ENCODE measurements at regions not wholly inside any gene's neighbourhood (a gene's known extent, or its start where the extent isn't known, plus 50 kb on each side); places are given as distances from the start of the nearest gene placed in this dataset.

- no peak for DNase-seq (ENCODE audit: low read depth, low spot score)
- Mint-ChIP-seq H3K27ac (ENCODE audit: unreplicated experiment) (no peak overlapping the region), H3K9me3 (peaks cover 13% of the 10 kb centered on the region), H3K36me3 (ENCODE audit: low read depth) (no peaks in the 10 kb centered on the region), H3K4me3 (no peak overlapping the region), H3K4me1 (no peaks in the 10 kb centered on the region), H3K27me3 (ENCODE audit: low read depth) (no peaks in the 10 kb centered on the region)
- no peak for TF ChIP-seq CTCF (conservative IDR thresholded peaks at IDR 0.05)
These were observed 64.6 kb upstream of the CREB5 start for GRCh38 chr7:28347475-28348318.

- peaks cover 10% of the 10 kb centered on the region for H3K9me3 Mint-ChIP-seq
- no peak overlapping the region for H3K4me3 Mint-ChIP-seq
- DNase-seq (ENCODE audit: low read depth, low spot score) = no peak
- no peaks in the 10 kb centered on the region for H3K4me1 Mint-ChIP-seq
- no peak for TF ChIP-seq CTCF (conservative IDR thresholded peaks at IDR 0.05)
- no peak overlapping the region for H3K27ac Mint-ChIP-seq (ENCODE audit: unreplicated experiment)
- H3K36me3 Mint-ChIP-seq (ENCODE audit: low read depth) = no peaks in the 10 kb centered on the region
- no peaks in the 10 kb centered on the region for H3K27me3 Mint-ChIP-seq (ENCODE audit: low read depth)
These were observed 63.7 kb upstream of the CREB5 start for GRCh38 chr7:28348636-28349035.

GRCh38 chr7:28349637-28350036 is 62.7 kb upstream of the CREB5 start:
- no peak overlapping the region for H3K4me3 Mint-ChIP-seq

GRCh38 chr7:28350662-28351061 is 61.7 kb upstream of the CREB5 start:
- no peak overlapping the region for H3K4me3 Mint-ChIP-seq
- no peaks in the 10 kb centered on the region for H3K36me3 Mint-ChIP-seq (ENCODE audit: low read depth)
- no peak for DNase-seq (ENCODE audit: low read depth, low spot score)
- no peak for TF ChIP-seq CTCF (conservative IDR thresholded peaks at IDR 0.05)
- H3K27me3 Mint-ChIP-seq (ENCODE audit: low read depth) = no peaks in the 10 kb centered on the region
- no peaks in the 10 kb centered on the region for H3K4me1 Mint-ChIP-seq
- H3K9me3 Mint-ChIP-seq = no peaks in the 10 kb centered on the region
- H3K27ac Mint-ChIP-seq (ENCODE audit: unreplicated experiment) = no peak overlapping the region

More at GRCh38 chr7:28349637-28350036, 62.7 kb upstream of the CREB5 start:
- peaks cover 4% of the 10 kb centered on the region for H3K9me3 Mint-ChIP-seq
- no peak overlapping the region for H3K27ac Mint-ChIP-seq (ENCODE audit: unreplicated experiment)
- no peaks in the 10 kb centered on the region for H3K36me3 Mint-ChIP-seq (ENCODE audit: low read depth)
- DNase-seq (ENCODE audit: low read depth, low spot score) = no peak
- H3K27me3 Mint-ChIP-seq (ENCODE audit: low read depth) = no peaks in the 10 kb centered on the region
- no peaks in the 10 kb centered on the region for H3K4me1 Mint-ChIP-seq
- TF ChIP-seq CTCF (conservative IDR thresholded peaks at IDR 0.05) = no peak

- Mint-ChIP-seq H3K4me1 (no peaks in the 10 kb centered on the region), H3K27ac (ENCODE audit: unreplicated experiment) (no peak overlapping the region), H3K9me3 (no peaks in the 10 kb centered on the region), H3K36me3 (ENCODE audit: low read depth) (no peaks in the 10 kb centered on the region), H3K4me3 (no peak overlapping the region), H3K27me3 (ENCODE audit: low read depth) (no peaks in the 10 kb centered on the region)
- DNase-seq (ENCODE audit: low read depth, low spot score) = no peak
- no peak for TF ChIP-seq CTCF (conservative IDR thresholded peaks at IDR 0.05)
These were observed 60.9 kb upstream of the CREB5 start for GRCh38 chr7:28351450-28351849.
